Stimulated activated CD8-positive, alpha-beta memory T cell treated with anti-CD3 and anti-CD28 coated beads, Interleukin-4, amount 100 ng/mL, for 24 hours (primary cell): ENCODE measurements at regions not wholly inside any gene's neighbourhood (a gene's known extent, or its start where the extent isn't known, plus 50 kb on each side); places are given as distances from the start of the nearest gene placed in this dataset.

Experiments
- DNase-seq: peaks from one replicate; pipeline ENCODE4 v3.0.0-alpha.2; 2020; ENCODE audit warnings: low read depth

- DNase-seq = no peak
Observed at GRCh38 chr2:103276869-103277268, 515.0 kb downstream of the TMEM182 start.

DNA sequence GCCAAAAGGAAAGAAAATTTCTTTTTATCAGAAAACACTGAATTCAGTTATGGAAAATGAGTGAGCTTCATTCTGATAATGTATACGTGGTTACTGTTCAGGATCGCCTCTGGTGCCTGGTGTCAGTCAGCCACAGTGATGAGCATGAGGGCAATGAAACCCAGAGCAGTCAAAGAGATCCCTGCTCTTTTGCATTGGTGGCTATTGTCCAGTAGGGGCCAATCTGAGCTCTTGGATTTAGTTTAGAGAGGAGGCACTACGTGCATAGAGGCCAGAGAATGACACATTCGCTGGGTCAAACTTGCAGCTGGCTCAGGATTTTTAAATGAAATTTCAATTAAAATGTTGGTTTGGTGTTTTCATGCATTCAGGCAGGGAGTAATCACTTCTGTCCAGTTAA is 522.9 kb downstream of the TMEM182 start:
- DNase-seq = no peak

- no peak for DNase-seq
Observed at GRCh38 chr2:103285354-103285753, 523.5 kb downstream of the TMEM182 start.

- no peak for DNase-seq
Observed at GRCh38 chr2:103287746-103288145, 525.9 kb downstream of the TMEM182 start.

DNA sequence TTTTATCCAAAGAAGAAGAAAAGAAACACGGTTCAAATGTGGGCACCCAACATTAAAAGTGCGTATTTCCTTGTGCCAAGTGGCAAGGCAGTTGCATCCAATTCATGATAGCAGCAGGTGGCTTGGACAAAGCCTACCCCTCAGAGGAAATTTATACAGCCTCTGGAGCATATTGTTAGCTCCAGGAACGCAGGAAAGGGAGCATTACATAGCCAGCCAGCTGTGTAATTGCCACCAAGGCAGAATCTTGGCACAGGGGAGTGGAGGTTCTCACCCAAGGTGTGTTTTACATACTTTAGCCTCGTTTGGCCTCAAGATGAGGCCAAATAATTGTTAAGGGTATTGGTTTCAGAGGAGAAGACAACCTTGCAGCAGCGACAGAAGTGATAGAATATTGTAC is 526.9 kb downstream of the TMEM182 start:
- DNase-seq = no peak

- DNase-seq = no peak
Observed at GRCh38 chr2:103289105-103289725, 527.4 kb downstream of the TMEM182 start.

- DNase-seq = no peak
Observed at GRCh38 chr2:103292573-103292972, 530.7 kb downstream of the TMEM182 start.

DNA sequence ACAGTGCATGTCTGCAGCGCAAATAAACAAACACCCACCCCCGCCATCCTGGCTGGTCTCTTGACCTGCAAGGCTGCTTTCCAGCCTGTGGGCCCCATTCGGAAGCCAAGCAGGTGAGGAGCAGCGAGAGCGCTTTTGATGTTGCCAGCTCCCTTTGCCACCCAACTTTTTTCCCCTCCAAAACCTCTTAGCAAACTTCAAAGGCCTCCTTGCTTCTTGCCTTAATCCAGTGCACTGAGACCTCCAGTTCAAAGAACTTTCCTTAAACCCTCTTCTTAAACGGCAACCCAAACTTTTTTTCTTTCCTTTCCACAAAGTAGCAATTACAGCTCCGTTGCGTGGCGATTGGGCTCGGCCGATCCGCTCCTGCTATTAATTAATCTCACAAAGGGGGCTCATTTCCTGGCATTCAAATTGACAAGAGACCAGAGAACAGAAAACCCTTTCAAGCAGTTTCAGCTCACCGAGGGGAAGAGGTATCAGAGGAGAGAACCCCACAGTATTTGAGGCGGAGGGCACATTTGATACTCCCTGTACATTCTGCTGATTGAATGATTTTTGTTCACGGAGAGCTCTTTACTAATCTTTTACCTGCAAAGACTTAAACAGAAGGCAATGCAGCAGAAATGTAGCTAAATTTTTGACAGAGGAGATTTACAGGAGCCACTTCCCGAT is 531.4 kb downstream of the TMEM182 start:
- DNase-seq = no peak

DNA sequence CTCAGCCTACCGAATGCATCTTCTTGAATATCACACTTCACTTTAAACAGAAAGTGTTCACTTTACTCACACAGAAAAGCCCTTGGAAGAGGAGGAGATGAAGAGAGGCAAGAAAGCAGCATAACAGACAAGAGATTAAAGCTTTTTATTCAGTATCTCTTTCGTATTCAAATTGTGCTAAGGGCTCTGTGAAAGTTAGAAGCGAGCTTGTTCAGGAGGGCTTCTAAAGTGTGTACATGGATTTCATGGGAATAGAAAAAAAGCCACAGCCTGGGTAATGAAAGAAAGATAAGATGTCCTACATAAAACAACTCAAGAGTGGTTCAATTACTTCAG is 531.9 kb downstream of the TMEM182 start:
- DNase-seq = no peak

DNA sequence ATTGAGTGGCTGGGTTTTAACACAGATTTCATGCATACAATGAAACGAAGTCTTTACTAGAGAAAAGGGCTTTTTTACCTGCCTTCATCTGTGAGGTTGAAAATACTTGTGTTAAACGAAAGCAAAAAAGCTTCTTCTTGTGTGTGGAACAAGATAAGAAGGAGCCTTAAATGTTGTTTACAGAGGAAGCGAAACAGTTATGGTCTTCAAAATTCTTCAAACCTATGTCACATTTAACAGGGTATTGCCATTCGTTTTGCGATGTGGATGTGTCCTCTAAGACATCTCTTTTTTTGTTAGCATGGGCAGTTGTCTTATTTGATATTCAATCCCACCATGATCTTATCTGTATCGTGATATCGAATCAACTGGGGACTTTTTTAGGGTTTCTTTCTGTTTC is 532.6 kb downstream of the TMEM182 start:
- DNase-seq = no peak

- DNase-seq = no peak
Observed at GRCh38 chr2:103295591-103295990, 533.8 kb downstream of the TMEM182 start.

- DNase-seq = no peak
Observed at GRCh38 chr2:103324671-103325070, 562.8 kb downstream of the TMEM182 start.

DNA sequence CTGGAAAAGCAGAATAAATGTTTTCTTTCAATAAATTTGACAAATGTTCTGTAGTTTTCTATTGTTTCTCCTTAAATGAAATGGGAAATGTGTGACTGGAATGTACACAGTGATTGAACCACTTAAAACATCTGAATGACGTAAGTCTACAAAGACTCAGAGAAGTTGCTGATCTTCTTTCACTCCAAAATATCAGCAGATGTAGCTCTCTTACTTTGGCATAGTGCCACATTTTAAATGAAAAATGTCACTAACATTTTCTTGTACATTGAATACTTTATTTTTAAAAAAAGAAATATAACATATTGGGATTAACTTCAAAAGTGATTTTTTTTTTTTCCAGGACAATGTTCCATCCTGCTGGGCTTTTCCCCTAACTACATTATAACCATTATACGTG is 565.6 kb downstream of the TMEM182 start:
- no peak for DNase-seq

- DNase-seq = no peak
Observed at GRCh38 chr2:103327966-103328365, 566.1 kb downstream of the TMEM182 start.

GRCh38 chr2:103335403-103335802 is 573.6 kb downstream of the TMEM182 start:
- no peak for DNase-seq

DNA sequence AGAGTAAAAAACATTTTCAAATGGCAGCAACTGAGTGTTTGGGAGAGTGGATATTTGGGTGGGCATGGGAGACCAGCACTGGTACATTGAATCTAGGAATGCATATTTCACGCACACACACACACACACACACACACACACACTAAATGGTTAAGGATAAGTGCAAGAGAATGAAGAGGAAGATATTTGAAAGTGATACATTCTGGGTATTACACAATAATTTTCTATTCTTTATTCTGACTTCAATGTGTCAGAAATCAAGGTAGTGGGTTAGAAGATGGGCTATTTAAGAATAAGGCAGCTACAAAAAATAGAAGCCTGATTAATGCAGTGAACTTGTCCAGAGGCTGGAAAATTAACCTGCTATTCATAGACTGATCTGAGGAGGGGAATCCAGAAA is 577.0 kb downstream of the TMEM182 start:
- DNase-seq = no peak

DNA sequence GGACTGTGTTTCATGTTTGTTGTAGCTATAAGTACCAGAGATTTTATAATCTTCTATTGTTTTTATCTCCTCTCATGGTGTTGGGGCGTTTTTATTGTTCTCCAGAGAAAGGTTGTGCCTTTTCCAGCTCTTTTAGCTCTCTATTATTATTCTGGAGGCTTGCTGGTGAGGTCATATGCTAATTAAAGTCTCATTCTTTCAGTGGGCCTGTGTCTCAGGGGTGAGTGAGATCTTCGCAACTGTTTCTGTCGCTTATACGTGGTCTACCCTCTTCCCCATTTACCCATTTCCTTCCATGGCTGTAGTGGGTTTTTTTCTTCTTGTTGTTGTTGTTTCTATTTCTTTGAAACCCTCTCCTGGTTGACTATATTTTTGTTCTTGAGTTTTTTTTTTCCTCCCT is 584.9 kb downstream of the TMEM182 start:
- no peak for DNase-seq

DNA sequence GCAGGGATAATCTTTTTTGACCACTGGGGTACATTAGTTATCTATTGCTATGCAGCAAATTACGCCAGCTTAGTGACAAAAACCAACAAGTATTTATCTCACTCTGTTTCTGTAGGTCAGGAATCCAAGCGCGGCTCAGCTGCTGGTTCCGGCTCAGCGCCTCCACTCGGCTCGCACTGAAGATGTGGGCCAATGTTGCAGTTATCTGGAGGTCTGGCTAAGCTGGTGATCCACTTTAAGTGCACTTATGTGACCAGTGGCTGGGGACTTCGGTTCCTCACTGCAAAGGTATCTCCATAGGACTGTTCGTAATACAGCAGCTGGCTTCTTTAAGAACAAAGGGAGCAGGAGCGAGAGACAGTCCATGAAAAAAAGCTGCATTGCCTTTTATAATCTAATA is 591.9 kb downstream of the TMEM182 start:
- no peak for DNase-seq

DNA sequence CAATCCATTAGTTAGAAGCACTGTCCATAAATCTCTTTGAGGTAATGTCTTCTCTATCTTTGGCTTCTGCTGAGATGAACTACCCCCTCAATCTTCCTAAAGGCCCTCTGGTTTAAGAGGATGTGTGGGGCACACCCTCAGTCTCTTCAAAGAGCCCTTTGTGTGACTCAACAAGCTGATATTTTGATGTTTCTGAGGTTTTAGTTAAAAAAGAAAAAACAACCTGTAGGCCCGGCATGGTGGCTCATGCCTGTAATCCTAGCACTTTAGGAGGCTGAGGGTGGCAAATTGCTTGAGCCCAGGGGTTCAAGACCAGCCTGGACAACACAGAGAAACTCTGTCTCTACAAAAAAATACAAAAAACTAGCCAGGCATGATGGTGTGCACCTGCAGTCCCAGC is 593.5 kb downstream of the TMEM182 start:
- DNase-seq = no peak

DNA sequence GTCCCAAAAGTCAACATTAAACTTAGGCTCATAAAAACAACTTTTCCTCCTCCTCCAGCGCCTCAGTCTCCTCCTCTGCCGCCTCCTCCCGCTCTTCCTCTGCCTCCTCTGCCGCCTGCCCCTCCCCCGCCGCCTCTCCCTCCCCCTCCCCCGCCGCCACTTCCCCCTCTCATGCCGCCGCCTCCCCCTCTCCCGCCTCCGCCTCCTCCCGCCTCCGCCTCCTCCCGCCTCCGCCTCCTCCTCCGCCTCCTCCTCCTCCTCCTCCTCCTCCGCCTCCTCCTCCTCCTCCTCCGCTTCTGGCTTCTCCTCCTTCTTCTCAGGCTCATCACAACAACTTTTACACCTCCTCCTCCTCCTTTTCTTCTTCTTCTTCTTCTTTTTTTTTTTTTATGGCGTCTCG is 599.9 kb downstream of the TMEM182 start:
- no peak for DNase-seq

DNA sequence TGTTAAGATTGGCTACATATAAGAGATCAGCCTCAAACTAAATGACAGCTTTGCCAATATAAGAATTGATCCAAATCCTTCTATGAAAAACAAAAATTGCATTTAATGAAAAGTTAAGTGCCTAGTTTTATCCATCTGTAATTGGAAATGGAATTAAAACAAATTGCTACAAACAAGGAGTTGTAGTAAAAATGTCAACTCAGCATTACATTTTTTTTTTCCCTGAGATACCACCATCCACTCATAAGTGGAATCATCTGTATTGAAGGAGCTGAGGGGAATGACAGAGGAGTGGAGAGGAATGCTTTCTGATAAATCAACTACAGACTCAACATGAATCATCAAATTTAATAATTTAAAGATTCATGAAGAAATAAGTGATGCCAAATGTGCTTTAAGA is 601.8 kb downstream of the TMEM182 start:
- DNase-seq = no peak

DNA sequence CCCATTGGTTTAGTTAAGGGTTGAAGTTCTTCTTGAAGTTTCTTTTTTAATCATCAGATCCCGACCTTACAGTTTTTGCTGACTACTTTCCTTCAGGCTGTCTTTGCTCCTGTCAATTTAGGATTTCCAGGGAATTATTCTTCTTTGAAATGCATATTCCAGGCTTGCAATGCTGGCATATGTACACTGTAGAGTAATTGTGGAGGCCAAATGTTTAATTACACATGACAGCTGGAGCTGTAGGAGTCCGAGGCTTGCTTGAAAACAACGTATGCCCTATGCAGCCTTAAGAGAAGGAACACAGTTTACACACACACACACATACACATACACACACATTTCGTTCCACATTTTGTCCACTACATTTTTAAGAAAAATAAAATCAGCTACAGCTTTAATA is 602.3 kb downstream of the TMEM182 start:
- DNase-seq = no peak

DNA sequence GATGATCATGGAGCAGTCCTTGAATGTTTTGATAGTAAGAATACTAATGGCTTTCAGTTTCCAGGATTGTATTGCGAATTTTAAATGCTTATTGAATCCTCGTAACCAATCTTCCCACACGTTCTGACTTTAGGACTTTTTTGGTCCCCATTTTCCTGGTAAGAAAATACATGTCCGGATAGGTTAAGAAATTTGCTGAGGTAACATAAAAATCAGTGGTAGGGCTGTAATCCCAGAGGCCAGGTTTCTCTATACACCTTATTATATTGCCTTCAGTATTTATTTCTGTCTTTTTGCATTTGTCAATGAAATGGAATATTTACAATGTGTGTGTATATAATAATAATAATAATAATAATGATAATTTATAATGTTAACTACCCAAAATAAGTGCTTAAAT is 603.2 kb downstream of the TMEM182 start:
- no peak for DNase-seq

DNA sequence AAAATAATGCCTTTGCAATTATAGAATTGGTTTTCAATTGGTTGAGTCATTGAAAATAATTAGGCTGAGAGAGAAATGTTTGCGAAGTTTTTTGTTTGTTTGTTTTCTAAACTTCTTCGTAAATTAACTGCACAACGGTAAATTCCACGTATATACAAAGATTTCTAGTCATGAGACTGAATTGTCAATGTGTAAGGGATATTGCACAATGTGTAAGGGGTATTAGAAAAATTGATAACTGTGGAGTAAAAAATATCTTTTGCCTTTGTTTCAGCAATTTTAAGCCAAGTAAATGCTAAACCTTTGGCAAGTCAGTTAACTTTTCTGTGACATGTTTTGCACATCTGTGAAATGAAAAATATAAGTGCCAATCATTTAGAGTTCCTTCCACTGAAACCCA is 606.0 kb downstream of the TMEM182 start:
- DNase-seq = no peak
